ENCODE measurements at regions not wholly inside any gene's neighbourhood (a gene's known extent, or its start where the extent isn't known, plus 50 kb on each side); places are given as distances from the start of the nearest gene placed in this dataset.

DNA sequence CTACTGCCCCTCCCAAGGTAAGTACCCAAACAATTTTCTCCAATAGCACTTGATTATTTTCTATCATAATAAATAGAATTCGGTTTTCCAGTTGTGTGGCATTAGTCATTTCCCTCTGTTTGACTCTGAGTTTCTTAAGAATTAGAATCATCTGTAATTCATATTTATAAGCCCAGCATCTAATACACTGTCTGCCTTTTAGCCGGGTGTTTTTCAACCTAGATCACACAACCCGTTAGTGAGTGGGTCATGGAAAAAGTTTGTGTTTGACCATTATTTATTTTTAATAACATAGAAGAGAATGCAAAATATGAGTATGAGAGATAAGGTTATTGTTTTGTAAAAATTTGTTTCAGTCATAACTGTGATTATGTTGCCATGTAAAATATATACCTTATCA lies 701.6 kb downstream of the RFPL4B start:
- no peak for TF ChIP-seq POLR2A (IDR thresholded peaks at IDR 0.05; ENCODE audit: low read length)
- no peak for TF ChIP-seq GATA1 (IDR thresholded peaks at IDR 0.05; ENCODE audit: low read depth, low read length)
